CD4-positive, alpha-beta T cell treated with Interleukin-10 for 1 hour (primary cell): ENCODE measurements at regions not wholly inside any gene's neighbourhood (a gene's known extent, or its start where the extent isn't known, plus 50 kb on each side); places are given as distances from the start of the nearest gene placed in this dataset.

ENCODE experiments used
- DNase-seq: peaks from one replicate; pipeline ENCODE4 v3.0.0-alpha.2; 2020

- no peak for DNase-seq
Measured at GRCh38 chr15:95267481-95267880, 1036.1 kb downstream of the MCTP2 start.

GRCh38 chr15:95269242-95270183 is 1038.2 kb downstream of the MCTP2 start:
- DNase-seq, result no peak

GRCh38 chr15:95274101-95274500 is 1042.7 kb downstream of the MCTP2 start:
- DNase-seq, result no peak

GRCh38 chr15:95277266-95277665 is 1045.9 kb downstream of the MCTP2 start:
- no peak for DNase-seq

GRCh38 chr15:95278532-95279245 is 1047.3 kb downstream of the MCTP2 start:
- DNase-seq, result no peak

GRCh38 chr15:95279277-95280019 is 1048.1 kb downstream of the MCTP2 start:
- DNase-seq, result no peak

GRCh38 chr15:95280711-95281110 is 1049.3 kb downstream of the MCTP2 start:
- DNase-seq, result no peak

GRCh38 chr15:95281470-95281869 is 1049.0 kb upstream of the NR2F2 start:
- DNase-seq, result no peak

GRCh38 chr15:95284492-95284891 is 1046.0 kb upstream of the NR2F2 start:
- DNase-seq, result no peak

- peak; percentile 2 for DNase-seq
Measured at GRCh38 chr15:95284933-95285421, 1045.5 kb upstream of the NR2F2 start.

GRCh38 chr15:95286352-95286880 is 1044.1 kb upstream of the NR2F2 start:
- DNase-seq, result no peak

GRCh38 chr15:95287720-95288103 is 1042.8 kb upstream of the NR2F2 start:
- no peak for DNase-seq

GRCh38 chr15:95288626-95289025 is 1041.9 kb upstream of the NR2F2 start:
- no peak for DNase-seq

- DNase-seq, result no peak
Measured at GRCh38 chr15:95290176-95290974, 1040.1 kb upstream of the NR2F2 start.

- DNase-seq, result peak; percentile 12
Measured at GRCh38 chr15:95291898-95292472, 1038.5 kb upstream of the NR2F2 start.

- no peak for DNase-seq
Measured at GRCh38 chr15:95292785-95293450, 1037.6 kb upstream of the NR2F2 start.

- DNase-seq, result no peak
Measured at GRCh38 chr15:95293456-95294031, 1037.0 kb upstream of the NR2F2 start.

GRCh38 chr15:95295363-95295762 is 1035.1 kb upstream of the NR2F2 start:
- no peak for DNase-seq

- DNase-seq, result no peak
Measured at GRCh38 chr15:95295896-95296625, 1034.4 kb upstream of the NR2F2 start.

GRCh38 chr15:95296643-95297042 is 1033.9 kb upstream of the NR2F2 start:
- DNase-seq, result no peak
